Panc1 (cell line): ENCODE measurements at regions not wholly inside any gene's neighbourhood (a gene's known extent, or its start where the extent isn't known, plus 50 kb on each side); places are given as distances from the start of the nearest gene placed in this dataset.

Experiments
- ATAC-seq: fragments of 200-7000 bp; cut with Tn5 transposase; 2 replicates; pipeline ENCODE4 v1.9.1; 2020; ENCODE audit warnings: mild to moderate bottlenecking, moderate library complexity
- BruUV-seq: library from RNA; stranded (reverse); fragments of 400-500 nt; replicated peaks from 2 replicates; lab custom pipeline; 2021; lab: Mats Ljungman, UMichigan
- CTCF ChIA-PET: fragments of 300-600 bp; sonication (Branson Sonifier 250); formaldehyde crosslinking; loops from one replicate; lab custom pipeline; 2022; ENCODE audit warnings: antibody characterized with exemption; lab: Charles Lee
- POLR2A ChIA-PET: fragments of 300-600 bp; sonication (Branson Sonifier 250); formaldehyde crosslinking; loops from one replicate; lab custom pipeline; 2022; ENCODE audit warnings: antibody characterized with exemption; lab: Charles Lee
- DNase-seq: peaks from one replicate; pipeline ENCODE4 v3.0.0-alpha.2; 2010; ENCODE audit warnings: low read depth, low spot score
- H3K27ac ChIP-seq: 2 replicates; pipeline ENCODE4 v1.5.1; 2011; ENCODE audit warnings: mild to moderate bottlenecking, low read length, inconsistent platforms
- H3K27me3 ChIP-seq: fragments of 200-500 bp; sonication (Bioruptor generic); 2 replicates; pipeline ENCODE4 v1.6.0; 2014; ENCODE audit warnings: low read length, inconsistent platforms; ENCODE audit not compliant: control insufficient read depth, insufficient read depth
- H3K36me3 ChIP-seq: fragments of 200-500 bp; sonication (Bioruptor generic); 2 replicates; pipeline ENCODE4 v1.5.1; 2014; ENCODE audit warnings: inconsistent platforms, mild to moderate bottlenecking, low read length, moderate library complexity; ENCODE audit not compliant: control insufficient read depth, insufficient read depth
- H3K4me1 ChIP-seq: 2 replicates; pipeline ENCODE4 v1.5.1; 2011; ENCODE audit warnings: inconsistent platforms, mild to moderate bottlenecking, low read length, moderate library complexity; ENCODE audit not compliant: control insufficient read depth, insufficient read depth
- H3K4me3 ChIP-seq, 2 experiments: 2 replicates each; pipeline ENCODE4 v1.5.1; 2011 to 2012; ENCODE audit warnings: low read depth in 2 of 2, low read length in 2 of 2, mild to moderate bottlenecking in 2 of 2, inconsistent platforms in 1 of 2, moderate library complexity in 1 of 2
- H3K9me3 ChIP-seq: fragments of 200-500 bp; sonication (Bioruptor generic); 2 replicates; pipeline ENCODE4 v1.5.1; 2014; ENCODE audit warnings: low read depth, mild to moderate bottlenecking, inconsistent platforms, low read length, moderate library complexity; ENCODE audit not compliant: control insufficient read depth, insufficient read depth
- POLR2AphosphoS5 ChIP-seq: IDR thresholded peaks from 2 replicates; pipeline ENCODE4 v1.6.1; 2012; ENCODE audit warnings: mild to moderate bottlenecking, low read depth, low read length, moderate library complexity
- SIN3A ChIP-seq: IDR thresholded peaks from 2 replicates; pipeline ENCODE4 v1.6.1; 2012; ENCODE audit warnings: low read depth, mild to moderate bottlenecking, low read length, moderate library complexity, borderline replicate concordance; ENCODE audit not compliant: insufficient read depth
- TCF7L2 ChIP-seq: IDR thresholded peaks from 2 replicates; pipeline ENCODE4 v1.6.1; 2011; ENCODE audit warnings: mild to moderate bottlenecking, low read depth, low read length, inconsistent platforms
- in situ Hi-C: cut with HindIII; loops from 2 replicates; pipeline ENCODE4 v1.10.0; 2016; ENCODE audit warnings: low sequenced_read_pairs, low pct_unique_long_range_greater_than_20kb
- intact Hi-C: fragments of 100-400 bp; cut with micrococcal nuclease; formaldehyde crosslinking; loops from one replicate; pipeline ENCODE4 v1.10.0; 2022; ENCODE audit not compliant: unreplicated experiment
- TF ChIP-seq, protein P1 (sequence below): fragments of 450-650 bp; IDR thresholded peaks from 2 replicates; pipeline ENCODE4 v1.5.1; 2017; ENCODE audit warnings: mild to moderate bottlenecking
- TF ChIP-seq, protein P2 (sequence below), 2 experiments: IDR thresholded peaks; 2 replicates each; pipeline ENCODE4 v1.6.1; 2011 to 2012; ENCODE audit warnings: low read depth in 2 of 2, control low read depth in 1 of 2, low read length in 1 of 2, mild to moderate bottlenecking in 1 of 2, moderate library complexity in 1 of 2; ENCODE audit not compliant: insufficient read depth in 1 of 2

DNA sequence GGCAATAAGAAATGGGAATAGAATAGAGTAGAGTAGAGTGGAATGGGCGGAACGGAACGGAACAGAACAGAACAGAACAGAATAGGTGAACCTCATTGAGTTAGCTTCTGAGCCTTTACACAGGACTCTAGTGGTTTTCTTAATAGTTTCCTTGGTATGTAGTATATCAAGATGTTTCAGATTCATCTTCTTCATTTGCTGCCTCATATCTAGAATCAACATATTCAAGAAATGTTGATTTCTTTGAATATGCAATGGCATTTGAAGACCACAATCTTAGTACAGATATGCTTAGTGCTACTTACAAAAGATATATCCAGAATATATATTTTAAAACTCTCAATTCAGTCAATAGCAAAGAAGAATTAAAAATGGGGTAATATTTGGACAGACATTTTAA lies 133.8 kb downstream of the TSEN15 start:
- CTCF ChIA-PET = no interaction called here
- H3K27me3 ChIP-seq = peaks cover 4% of the 10 kb centered on the region; the same call in 1 of the 2 replicates
- TF ChIP-seq TCF7L2 (no peak), POLR2AphosphoS5 (no peak), SIN3A (no peak)
- TF ChIP-seq, protein P1, sequence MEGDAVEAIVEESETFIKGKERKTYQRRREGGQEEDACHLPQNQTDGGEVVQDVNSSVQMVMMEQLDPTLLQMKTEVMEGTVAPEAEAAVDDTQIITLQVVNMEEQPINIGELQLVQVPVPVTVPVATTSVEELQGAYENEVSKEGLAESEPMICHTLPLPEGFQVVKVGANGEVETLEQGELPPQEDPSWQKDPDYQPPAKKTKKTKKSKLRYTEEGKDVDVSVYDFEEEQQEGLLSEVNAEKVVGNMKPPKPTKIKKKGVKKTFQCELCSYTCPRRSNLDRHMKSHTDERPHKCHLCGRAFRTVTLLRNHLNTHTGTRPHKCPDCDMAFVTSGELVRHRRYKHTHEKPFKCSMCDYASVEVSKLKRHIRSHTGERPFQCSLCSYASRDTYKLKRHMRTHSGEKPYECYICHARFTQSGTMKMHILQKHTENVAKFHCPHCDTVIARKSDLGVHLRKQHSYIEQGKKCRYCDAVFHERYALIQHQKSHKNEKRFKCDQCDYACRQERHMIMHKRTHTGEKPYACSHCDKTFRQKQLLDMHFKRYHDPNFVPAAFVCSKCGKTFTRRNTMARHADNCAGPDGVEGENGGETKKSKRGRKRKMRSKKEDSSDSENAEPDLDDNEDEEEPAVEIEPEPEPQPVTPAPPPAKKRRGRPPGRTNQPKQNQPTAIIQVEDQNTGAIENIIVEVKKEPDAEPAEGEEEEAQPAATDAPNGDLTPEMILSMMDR = no peak
- TF ChIP-seq, protein P2, sequence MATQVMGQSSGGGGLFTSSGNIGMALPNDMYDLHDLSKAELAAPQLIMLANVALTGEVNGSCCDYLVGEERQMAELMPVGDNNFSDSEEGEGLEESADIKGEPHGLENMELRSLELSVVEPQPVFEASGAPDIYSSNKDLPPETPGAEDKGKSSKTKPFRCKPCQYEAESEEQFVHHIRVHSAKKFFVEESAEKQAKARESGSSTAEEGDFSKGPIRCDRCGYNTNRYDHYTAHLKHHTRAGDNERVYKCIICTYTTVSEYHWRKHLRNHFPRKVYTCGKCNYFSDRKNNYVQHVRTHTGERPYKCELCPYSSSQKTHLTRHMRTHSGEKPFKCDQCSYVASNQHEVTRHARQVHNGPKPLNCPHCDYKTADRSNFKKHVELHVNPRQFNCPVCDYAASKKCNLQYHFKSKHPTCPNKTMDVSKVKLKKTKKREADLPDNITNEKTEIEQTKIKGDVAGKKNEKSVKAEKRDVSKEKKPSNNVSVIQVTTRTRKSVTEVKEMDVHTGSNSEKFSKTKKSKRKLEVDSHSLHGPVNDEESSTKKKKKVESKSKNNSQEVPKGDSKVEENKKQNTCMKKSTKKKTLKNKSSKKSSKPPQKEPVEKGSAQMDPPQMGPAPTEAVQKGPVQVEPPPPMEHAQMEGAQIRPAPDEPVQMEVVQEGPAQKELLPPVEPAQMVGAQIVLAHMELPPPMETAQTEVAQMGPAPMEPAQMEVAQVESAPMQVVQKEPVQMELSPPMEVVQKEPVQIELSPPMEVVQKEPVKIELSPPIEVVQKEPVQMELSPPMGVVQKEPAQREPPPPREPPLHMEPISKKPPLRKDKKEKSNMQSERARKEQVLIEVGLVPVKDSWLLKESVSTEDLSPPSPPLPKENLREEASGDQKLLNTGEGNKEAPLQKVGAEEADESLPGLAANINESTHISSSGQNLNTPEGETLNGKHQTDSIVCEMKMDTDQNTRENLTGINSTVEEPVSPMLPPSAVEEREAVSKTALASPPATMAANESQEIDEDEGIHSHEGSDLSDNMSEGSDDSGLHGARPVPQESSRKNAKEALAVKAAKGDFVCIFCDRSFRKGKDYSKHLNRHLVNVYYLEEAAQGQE (IDR thresholded peaks at IDR 0.05; ENCODE audit: insufficient read depth in 1 of 2, low read depth in 2 of 2, low read length in 1 of 2) = no peak
- H3K27ac ChIP-seq = no peak overlapping the region
- no peaks in the 10 kb centered on the region for H3K9me3 ChIP-seq
- POLR2A ChIA-PET = no interaction called here
- in situ Hi-C loops = no loop called here
- H3K4me3 ChIP-seq = no peak overlapping the region
- DNase-seq (no peak), ATAC-seq (no peak)
- intact Hi-C loops = no loop called here
- H3K4me1 ChIP-seq = no peaks in the 10 kb centered on the region
- H3K36me3 ChIP-seq = no peaks in the 10 kb centered on the region
- no TSS peak for BruUV-seq

DNA sequence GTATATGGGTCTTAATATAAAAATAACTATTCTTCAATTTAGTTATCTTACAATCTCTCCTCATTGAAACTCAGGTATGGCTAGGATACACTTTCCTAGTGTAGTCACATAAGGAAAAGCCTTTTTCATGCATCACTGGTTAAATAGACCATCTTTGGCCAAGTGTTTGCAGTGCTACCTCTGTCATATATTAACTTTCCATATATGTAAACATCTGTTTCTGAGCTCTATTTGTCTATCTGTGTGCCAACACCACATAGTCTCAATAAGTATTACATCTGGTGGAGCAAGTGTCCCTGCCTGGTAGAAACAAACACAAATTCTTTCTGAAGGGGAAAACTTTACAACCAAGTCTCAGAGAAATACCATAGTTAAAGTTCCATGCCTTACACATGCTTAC lies 134.6 kb downstream of the TSEN15 start:
- Histone ChIP-seq H3K27me3 (peaks cover 6% of the 10 kb centered on the region; the same call in 1 of the 2 replicates), H3K27ac (no peak overlapping the region), H3K36me3 (no peaks in the 10 kb centered on the region), H3K4me3 (no peak overlapping the region), H3K9me3 (no peaks in the 10 kb centered on the region), H3K4me1 (no peaks in the 10 kb centered on the region)
- CTCF ChIA-PET = no interaction called here
- in situ Hi-C loops = no loop called here
- ATAC-seq (no peak), DNase-seq (no peak)
- BruUV-seq = no TSS peak
- intact Hi-C loops = no loop called here
- POLR2A ChIA-PET = no interaction called here
- no peak for TF ChIP-seq POLR2AphosphoS5
- TF ChIP-seq, protein P1 = no peak
- TF ChIP-seq TCF7L2 = no peak
- no peak for TF ChIP-seq SIN3A
- TF ChIP-seq, protein P2 (IDR thresholded peaks at IDR 0.05; ENCODE audit: insufficient read depth in 1 of 2, low read depth in 2 of 2, low read length in 1 of 2) = no peak
